ENCODE measurements at regions not wholly inside any gene's neighbourhood (a gene's known extent, or its start where the extent isn't known, plus 50 kb on each side); places are given as distances from the start of the nearest gene placed in this dataset.
A peak's percentile ranks its signal among the peaks of the same experiment; 100 is the strongest.

- Histone ChIP-seq H3K4me3 (ENCODE audit: low read length) (no peak overlapping the region), H3K9me3 (ENCODE audit: control insufficient read depth, low read length) (no peaks in the 10 kb centered on the region), H3K27me3 (replicated peaks; ENCODE audit: control insufficient read depth, insufficient read depth, low read length) (no peaks in the 10 kb centered on the region), H3K4me1 (ENCODE audit: control insufficient read depth, insufficient read depth, low read length) (peaks cover 48% of the 10 kb centered on the region), H3K9ac (ENCODE audit: low read length) (no peak overlapping the region), H3K36me3 (ENCODE audit: control insufficient read depth, insufficient read depth, low read length, severe bottlenecking) (no peaks in the 10 kb centered on the region)
- peak; percentile 14 for DNase-seq (ENCODE audit: low read depth)
These were observed 183.5 kb upstream of the TSC22D1 start for GRCh38 chr13:44759384-44760360.

- Histone ChIP-seq H3K36me3 (ENCODE audit: control insufficient read depth, insufficient read depth, low read length, severe bottlenecking) (no peaks in the 10 kb centered on the region), H3K27me3 (replicated peaks; ENCODE audit: control insufficient read depth, insufficient read depth, low read length) (no peaks in the 10 kb centered on the region), H3K4me3 (ENCODE audit: low read length) (no peak overlapping the region), H3K9ac (ENCODE audit: low read length) (no peak overlapping the region), H3K9me3 (ENCODE audit: control insufficient read depth, low read length) (no peaks in the 10 kb centered on the region), H3K4me1 (ENCODE audit: control insufficient read depth, insufficient read depth, low read length) (peaks cover 41% of the 10 kb centered on the region)
- peak; percentile 75 for DNase-seq (ENCODE audit: low read depth)
These were observed 182.7 kb upstream of the TSC22D1 start for GRCh38 chr13:44758630-44759383.

DNA sequence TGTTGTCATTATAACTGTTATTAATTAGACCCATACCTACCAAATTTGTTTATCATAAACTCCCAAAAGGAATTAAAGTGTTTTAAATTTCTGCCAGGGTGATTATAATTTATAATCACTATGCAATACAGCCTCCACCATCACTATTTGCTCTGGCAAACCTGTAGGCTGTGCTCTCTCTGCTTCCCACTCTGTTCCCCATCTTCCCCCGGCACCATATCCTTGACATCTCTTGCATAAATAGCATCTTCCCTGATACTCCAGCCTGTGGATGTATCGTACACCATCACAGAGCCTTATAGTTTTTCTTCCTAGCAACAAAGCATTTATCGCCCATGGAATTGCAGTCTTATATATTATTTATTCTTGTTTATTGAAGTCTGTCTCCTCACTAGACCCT lies 181.5 kb upstream of the TSC22D1 start:
- H3K27me3 ChIP-seq (replicated peaks; ENCODE audit: control insufficient read depth, insufficient read depth, low read length): no peaks in the 10 kb centered on the region
- no peaks in the 10 kb centered on the region for H3K9me3 ChIP-seq (ENCODE audit: control insufficient read depth, low read length)
- peaks cover 30% of the 10 kb centered on the region for H3K4me1 ChIP-seq (ENCODE audit: control insufficient read depth, insufficient read depth, low read length)
- no peak overlapping the region for H3K9ac ChIP-seq (ENCODE audit: low read length)
- no peak for DNase-seq (ENCODE audit: low read depth)
- no peaks in the 10 kb centered on the region for H3K36me3 ChIP-seq (ENCODE audit: control insufficient read depth, insufficient read depth, low read length, severe bottlenecking)
- no peak overlapping the region for H3K4me3 ChIP-seq (ENCODE audit: low read length)

GRCh38 chr13:44756276-44756810 lies 180.2 kb upstream of the TSC22D1 start:
- H3K36me3 ChIP-seq (ENCODE audit: control insufficient read depth, insufficient read depth, low read length, severe bottlenecking): no peaks in the 10 kb centered on the region
- no peak overlapping the region for H3K9ac ChIP-seq (ENCODE audit: low read length)
- no peak for DNase-seq (ENCODE audit: low read depth)
- peaks cover 29% of the 10 kb centered on the region for H3K4me1 ChIP-seq (ENCODE audit: control insufficient read depth, insufficient read depth, low read length)
- no peaks in the 10 kb centered on the region for H3K27me3 ChIP-seq (replicated peaks; ENCODE audit: control insufficient read depth, insufficient read depth, low read length)
- H3K4me3 ChIP-seq (ENCODE audit: low read length): no peak overlapping the region
- H3K9me3 ChIP-seq (ENCODE audit: control insufficient read depth, low read length): no peaks in the 10 kb centered on the region

DNA sequence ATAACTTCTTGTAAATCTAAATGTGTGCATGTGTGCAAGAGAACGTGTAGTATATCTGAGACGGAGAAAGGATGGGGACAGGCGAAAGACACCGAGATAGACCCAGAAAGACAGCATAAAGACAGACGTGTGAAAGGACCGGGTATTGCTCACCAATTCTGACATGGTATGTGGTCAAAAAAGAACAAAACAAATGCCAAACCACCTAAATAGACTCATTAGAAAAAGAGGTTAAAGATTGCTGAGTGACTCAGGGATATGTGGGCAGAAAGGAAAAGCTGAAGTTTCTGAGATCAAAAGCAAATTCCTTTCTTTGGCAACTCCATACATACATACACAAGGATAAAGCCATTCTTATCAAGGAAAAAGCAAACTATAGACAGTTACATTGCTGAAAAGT lies 179.7 kb upstream of the TSC22D1 start:
- Histone ChIP-seq H3K9ac (ENCODE audit: low read length) (no peak overlapping the region), H3K27me3 (replicated peaks; ENCODE audit: control insufficient read depth, insufficient read depth, low read length) (no peaks in the 10 kb centered on the region), H3K4me3 (ENCODE audit: low read length) (no peak overlapping the region), H3K36me3 (ENCODE audit: control insufficient read depth, insufficient read depth, low read length, severe bottlenecking) (no peaks in the 10 kb centered on the region), H3K9me3 (ENCODE audit: control insufficient read depth, low read length) (no peaks in the 10 kb centered on the region), H3K4me1 (ENCODE audit: control insufficient read depth, insufficient read depth, low read length) (peaks cover 29% of the 10 kb centered on the region)
- peak; percentile 40 for DNase-seq (ENCODE audit: low read depth)

- H3K27me3 ChIP-seq (replicated peaks; ENCODE audit: control insufficient read depth, insufficient read depth, low read length): no peaks in the 10 kb centered on the region
- H3K9me3 ChIP-seq (ENCODE audit: control insufficient read depth, low read length): no peaks in the 10 kb centered on the region
- no peak overlapping the region for H3K4me3 ChIP-seq (ENCODE audit: low read length)
- no peak overlapping the region for H3K9ac ChIP-seq (ENCODE audit: low read length)
- DNase-seq (ENCODE audit: low read depth): no peak
- no peaks in the 10 kb centered on the region for H3K36me3 ChIP-seq (ENCODE audit: control insufficient read depth, insufficient read depth, low read length, severe bottlenecking)
- H3K4me1 ChIP-seq (ENCODE audit: control insufficient read depth, insufficient read depth, low read length): peaks cover 15% of the 10 kb centered on the region
These were observed 176.0 kb upstream of the TSC22D1 start for GRCh38 chr13:44752164-44752563.

DNA sequence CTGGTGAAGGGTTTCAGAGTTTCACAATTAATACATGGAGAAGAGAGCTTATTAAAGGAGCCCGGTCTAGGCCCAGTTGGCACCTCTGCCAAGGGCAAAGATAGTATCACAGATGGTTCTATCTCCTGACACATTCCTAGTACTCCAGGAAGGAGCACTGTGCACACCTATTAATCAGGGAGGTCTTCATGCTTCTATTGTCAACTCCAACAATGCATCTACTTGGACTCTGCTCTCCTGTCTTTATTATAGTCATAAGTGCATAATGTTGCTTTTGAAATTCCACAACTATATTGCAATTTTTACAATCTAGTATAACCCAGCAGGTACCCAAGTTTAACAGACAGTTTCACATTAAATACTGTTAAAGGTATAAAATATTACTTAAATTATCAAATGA lies 174.5 kb upstream of the TSC22D1 start:
- Histone ChIP-seq H3K4me1 (ENCODE audit: control insufficient read depth, insufficient read depth, low read length) (peaks cover 7% of the 10 kb centered on the region), H3K4me3 (ENCODE audit: low read length) (no peak overlapping the region), H3K36me3 (ENCODE audit: control insufficient read depth, insufficient read depth, low read length, severe bottlenecking) (no peaks in the 10 kb centered on the region), H3K9ac (ENCODE audit: low read length) (no peak overlapping the region), H3K9me3 (ENCODE audit: control insufficient read depth, low read length) (no peaks in the 10 kb centered on the region), H3K27me3 (replicated peaks; ENCODE audit: control insufficient read depth, insufficient read depth, low read length) (no peaks in the 10 kb centered on the region)
- no peak for DNase-seq (ENCODE audit: low read depth)

GRCh38 chr13:44749906-44750305 lies 173.8 kb upstream of the TSC22D1 start:
- Histone ChIP-seq H3K36me3 (ENCODE audit: control insufficient read depth, insufficient read depth, low read length, severe bottlenecking) (no peaks in the 10 kb centered on the region), H3K4me3 (ENCODE audit: low read length) (no peak overlapping the region), H3K9me3 (ENCODE audit: control insufficient read depth, low read length) (no peaks in the 10 kb centered on the region), H3K9ac (ENCODE audit: low read length) (no peak overlapping the region), H3K27me3 (replicated peaks; ENCODE audit: control insufficient read depth, insufficient read depth, low read length) (no peaks in the 10 kb centered on the region), H3K4me1 (ENCODE audit: control insufficient read depth, insufficient read depth, low read length) (peaks cover 7% of the 10 kb centered on the region)
- DNase-seq (ENCODE audit: low read depth): no peak

DNA sequence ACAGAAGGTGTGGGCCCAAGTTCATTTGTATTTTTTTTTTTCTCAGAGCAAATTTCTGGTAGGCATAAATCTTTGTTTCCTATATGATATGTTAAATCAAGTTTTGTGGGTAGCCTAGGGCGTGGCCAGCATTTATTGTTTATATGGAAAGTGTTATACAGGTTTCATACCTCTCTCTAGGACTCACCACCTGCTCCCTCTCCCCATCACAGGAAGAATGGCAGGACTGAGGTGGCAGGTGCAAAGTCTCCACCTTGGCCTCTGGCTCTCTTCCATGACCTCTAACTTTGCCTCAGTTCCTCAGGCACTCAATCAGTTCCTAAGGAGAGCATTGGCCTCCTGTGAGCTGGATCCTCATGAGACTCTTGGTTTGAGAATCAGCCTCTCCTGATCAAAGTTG lies 172.3 kb upstream of the TSC22D1 start:
- no peak for DNase-seq (ENCODE audit: low read depth)
- no peaks in the 10 kb centered on the region for H3K36me3 ChIP-seq (ENCODE audit: control insufficient read depth, insufficient read depth, low read length, severe bottlenecking)
- peaks cover 6% of the 10 kb centered on the region for H3K9me3 ChIP-seq (ENCODE audit: control insufficient read depth, low read length)
- H3K27me3 ChIP-seq (replicated peaks; ENCODE audit: control insufficient read depth, insufficient read depth, low read length): no peaks in the 10 kb centered on the region
- no peak overlapping the region for H3K4me3 ChIP-seq (ENCODE audit: low read length)
- no peak overlapping the region for H3K9ac ChIP-seq (ENCODE audit: low read length)
- H3K4me1 ChIP-seq (ENCODE audit: control insufficient read depth, insufficient read depth, low read length): peaks cover 7% of the 10 kb centered on the region

- no peak overlapping the region for H3K4me3 ChIP-seq (ENCODE audit: low read length)
- H3K27me3 ChIP-seq (replicated peaks; ENCODE audit: control insufficient read depth, insufficient read depth, low read length): no peaks in the 10 kb centered on the region
These were observed 171.0 kb upstream of the TSC22D1 start for GRCh38 chr13:44747179-44747578.

DNA sequence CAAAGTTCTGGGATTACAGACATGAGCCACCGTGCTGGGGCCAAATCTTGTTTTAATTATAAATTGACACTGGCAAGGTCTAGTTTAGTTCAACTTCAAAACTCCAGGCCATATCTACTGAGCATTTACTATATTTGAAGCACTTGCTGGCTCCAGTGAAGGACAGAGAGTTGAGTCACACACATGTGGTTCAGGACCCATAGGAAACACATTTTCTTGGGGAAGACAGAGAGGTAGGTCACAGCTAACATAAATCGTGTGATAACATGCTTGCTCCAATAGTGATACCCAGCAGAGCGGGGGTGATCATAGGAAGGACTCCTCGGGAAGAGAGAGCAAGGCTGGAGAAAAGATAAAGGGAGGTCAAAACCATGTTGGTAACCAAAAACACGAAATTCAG lies 170.6 kb upstream of the TSC22D1 start:
- Histone ChIP-seq H3K27me3 (replicated peaks; ENCODE audit: control insufficient read depth, insufficient read depth, low read length) (no peaks in the 10 kb centered on the region), H3K36me3 (ENCODE audit: control insufficient read depth, insufficient read depth, low read length, severe bottlenecking) (no peaks in the 10 kb centered on the region), H3K4me1 (ENCODE audit: control insufficient read depth, insufficient read depth, low read length) (peaks cover 7% of the 10 kb centered on the region), H3K9ac (ENCODE audit: low read length) (no peak overlapping the region), H3K4me3 (ENCODE audit: low read length) (no peak overlapping the region), H3K9me3 (ENCODE audit: control insufficient read depth, low read length) (peaks cover 11% of the 10 kb centered on the region)
- DNase-seq (ENCODE audit: low read depth): no peak

More at GRCh38 chr13:44747179-44747578, 171.0 kb upstream of the TSC22D1 start:
- Histone ChIP-seq H3K9me3 (ENCODE audit: control insufficient read depth, low read length) (peaks cover 11% of the 10 kb centered on the region), H3K4me1 (ENCODE audit: control insufficient read depth, insufficient read depth, low read length) (peaks cover 7% of the 10 kb centered on the region), H3K9ac (ENCODE audit: low read length) (no peak overlapping the region), H3K36me3 (ENCODE audit: control insufficient read depth, insufficient read depth, low read length, severe bottlenecking) (no peaks in the 10 kb centered on the region)
- DNase-seq (ENCODE audit: low read depth): peak; percentile 31
